H1 (cell line): ENCODE measurements at regions not wholly inside any gene's neighbourhood (a gene's known extent, or its start where the extent isn't known, plus 50 kb on each side); places are given as distances from the start of the nearest gene placed in this dataset.

Source experiments
- CTCF ChIA-PET: fragments of 300-600 bp; sonication (Branson Sonifier 250); formaldehyde crosslinking; loops from one replicate; lab custom pipeline; 2021; ENCODE audit not compliant: partially characterized antibody; lab: Charles Lee
- POLR2A ChIA-PET: fragments of 300-600 bp; sonication (Branson Sonifier 250); formaldehyde crosslinking; loops from one replicate; lab custom pipeline; 2021; ENCODE audit warnings: inconsistent platforms; ENCODE audit not compliant: partially characterized antibody; lab: Charles Lee
- DNase-seq, 2 experiments: peaks; one replicate each; pipeline versions ENCODE4 v3.0.0 to v3.0.0-alpha.2; 2010 to 2022; ENCODE audit warnings: low spot score in 2 of 2, low read depth in 1 of 2, mixed read lengths in 1 of 2
- FAIRE-seq: peaks from 2 replicates; lab custom pipeline; 2011; peaks lifted over from hg19 to GRCh38; lab: Jason Lieb, UNC
- H2AFZ ChIP-seq: 2 replicates; pipeline ENCODE4 v1.8.1; 2012; ENCODE audit warnings: low read length, inconsistent platforms
- H2AK5ac ChIP-seq: 2 replicates; pipeline ENCODE4 v1.6.1; 2013; ENCODE audit warnings: low read depth, low read length
- H2BK120ac ChIP-seq: replicated peaks from 2 replicates; pipeline ENCODE3; 2013; ENCODE audit warnings: low read depth, low read length, inconsistent platforms
- H2BK12ac ChIP-seq: 2 replicates; pipeline ENCODE4 v1.6.1; 2013; ENCODE audit warnings: low read depth, low read length
- H2BK15ac ChIP-seq: 2 replicates; pipeline ENCODE4 v1.6.1; 2013; ENCODE audit warnings: low read length
- H2BK20ac ChIP-seq: 2 replicates; pipeline ENCODE4 v1.6.1; 2013; ENCODE audit warnings: low read length
- H2BK5ac ChIP-seq: 2 replicates; pipeline ENCODE4 v1.6.1; 2013; ENCODE audit warnings: low read depth, low read length
- H3K14ac ChIP-seq: 2 replicates; pipeline ENCODE4 v1.6.1; 2013; ENCODE audit warnings: inconsistent platforms; ENCODE audit not compliant: insufficient read length
- H3K18ac ChIP-seq: 2 replicates; pipeline ENCODE4 v1.6.1; 2013; ENCODE audit warnings: low read length; ENCODE audit errors: extremely low read depth
- H3K23ac ChIP-seq: 2 replicates; pipeline ENCODE4 v1.6.1; 2013; ENCODE audit warnings: inconsistent platforms; ENCODE audit not compliant: insufficient read length
- H3K23me2 ChIP-seq: 2 replicates; pipeline ENCODE4 v1.6.1; 2013; ENCODE audit warnings: low read depth, low read length
- H3K27ac ChIP-seq: 2 replicates; pipeline ENCODE4 v1.6.1; 2011; ENCODE audit warnings: low read depth, low read length, inconsistent platforms
- H3K27me3 ChIP-seq, 4 experiments: replicated peaks in 1 of 4; 1 replicate in 1 of 4; 2 replicates in 3 of 4; pipeline versions ENCODE4 v1.6.1 to v1.8.1; 2011 to 2013; ENCODE audit warnings: low read length in 3 of 4, mild to moderate bottlenecking in 3 of 4, inconsistent platforms in 2 of 4, mixed read lengths in 2 of 4, moderate library complexity in 1 of 4; ENCODE audit not compliant: control insufficient read depth in 3 of 4, insufficient read depth in 3 of 4; ENCODE audit errors: extremely low read depth in 1 of 4
- H3K36me3 ChIP-seq, 4 experiments: 2 replicates each; pipeline versions ENCODE4 v1.6.1 to v1.8.1; 2011 to 2013; ENCODE audit warnings: mild to moderate bottlenecking in 4 of 4, low read length in 3 of 4, moderate library complexity in 2 of 4, control low read depth in 1 of 4, inconsistent platforms in 1 of 4; ENCODE audit not compliant: insufficient read depth in 4 of 4, control insufficient read depth in 2 of 4
- H3K4ac ChIP-seq: replicated peaks from 2 replicates; pipeline ENCODE3; 2013; ENCODE audit warnings: low read length, low read depth, mixed read lengths, inconsistent platforms; ENCODE audit not compliant: insufficient read length
- H3K4me1 ChIP-seq, 4 experiments: replicated peaks in 1 of 4; 1 replicate in 1 of 4; 2 replicates in 3 of 4; pipeline versions ENCODE4 v1.6.1 to v1.8.1; 2011 to 2013; ENCODE audit warnings: low read length in 3 of 4, inconsistent platforms in 2 of 4, mixed read lengths in 1 of 4; ENCODE audit not compliant: insufficient read depth in 4 of 4, control insufficient read depth in 3 of 4
- H3K4me2 ChIP-seq, 2 experiments: 2 replicates each; pipeline versions ENCODE4 v1.6.1 to v1.8.1; 2011 to 2013; ENCODE audit warnings: low read depth in 2 of 2, low read length in 2 of 2, control low read depth in 1 of 2, inconsistent platforms in 1 of 2, mild to moderate bottlenecking in 1 of 2; ENCODE audit not compliant: insufficient read depth in 1 of 2
- H3K4me3 ChIP-seq, 4 experiments: fragments of 200-600, 300-600 bp in 1 of 4; sonication (generic), shearing (Covaris generic), sonication (Bioruptor Twin) in 1 of 4; 2 replicates each; pipeline versions ENCODE4 v1.5.1 to v1.8.1; 2011 to 2016; ENCODE audit warnings: low read length in 4 of 4, low read depth in 3 of 4, control low read depth in 2 of 4, inconsistent platforms in 2 of 4, mild to moderate bottlenecking in 2 of 4, mixed read lengths in 1 of 4, moderate library complexity in 1 of 4; ENCODE audit not compliant: insufficient read depth in 2 of 4; ENCODE audit errors: extremely low read depth in 1 of 4
- H3K56ac ChIP-seq: replicated peaks from 2 replicates; pipeline ENCODE3; 2013; ENCODE audit warnings: low read depth, mild to moderate bottlenecking, mixed read lengths, low read length, inconsistent platforms; ENCODE audit not compliant: insufficient read length
- H3K79me1 ChIP-seq: 2 replicates; pipeline ENCODE4 v1.6.1; 2013; ENCODE audit warnings: low read depth, low read length, control low read depth
- H3K79me2 ChIP-seq, 2 experiments: 2 replicates each; pipeline versions ENCODE4 v1.6.1 to v1.8.1; 2012 to 2013; ENCODE audit warnings: low read length in 2 of 2, mild to moderate bottlenecking in 2 of 2, inconsistent platforms in 1 of 2; ENCODE audit not compliant: insufficient read depth in 2 of 2, control insufficient read depth in 1 of 2
- H3K9ac ChIP-seq, 4 experiments: replicated peaks in 1 of 4; 1 replicate in 1 of 4; 2 replicates in 3 of 4; pipeline versions ENCODE4 v1.6.1 to v1.8.1; 2011 to 2013; ENCODE audit warnings: low read depth in 3 of 4, low read length in 3 of 4, control low read depth in 2 of 4, mild to moderate bottlenecking in 2 of 4, moderate library complexity in 2 of 4, inconsistent platforms in 1 of 4; ENCODE audit errors: extremely low read depth in 1 of 4
- H3K9me3 ChIP-seq, 2 experiments: 2 replicates each; pipeline versions ENCODE4 v1.6.1 to v1.8.1; 2012 to 2013; ENCODE audit warnings: mild to moderate bottlenecking in 2 of 2, moderate library complexity in 2 of 2, control low read depth in 1 of 2, inconsistent platforms in 1 of 2, low read depth in 1 of 2, low read length in 1 of 2, mixed read lengths in 1 of 2; ENCODE audit not compliant: insufficient read depth in 2 of 2
- H4K20me1 ChIP-seq, 2 experiments: replicated peaks in 1 of 2; 2 replicates each; pipeline versions ENCODE3 to v1.8.1; 2011 to 2013; ENCODE audit warnings: inconsistent platforms in 2 of 2, low read length in 2 of 2, mild to moderate bottlenecking in 1 of 2; ENCODE audit not compliant: insufficient read depth in 2 of 2, control insufficient read depth in 1 of 2
- H4K5ac ChIP-seq: 2 replicates; pipeline ENCODE4 v1.6.1; 2013; ENCODE audit warnings: low read length, low read depth, mixed read lengths, inconsistent platforms; ENCODE audit not compliant: insufficient read length
- H4K8ac ChIP-seq: 2 replicates; pipeline ENCODE4 v1.8.0; 2013; ENCODE audit warnings: mild to moderate bottlenecking, moderate library complexity, low read length, inconsistent platforms; ENCODE audit not compliant: insufficient read depth; ENCODE audit errors: extremely low read depth
- H4K91ac ChIP-seq: replicated peaks from 2 replicates; pipeline ENCODE3; 2013; ENCODE audit warnings: low read length, mixed read lengths, inconsistent platforms; ENCODE audit not compliant: insufficient read length
- ATF3 ChIP-seq: IDR thresholded peaks from 2 replicates; pipeline ENCODE4 v1.6.1; 2011; ENCODE audit warnings: low read depth, mild to moderate bottlenecking, low read length; ENCODE audit not compliant: insufficient read depth
- BRCA1 ChIP-seq: IDR thresholded peaks from 2 replicates; pipeline ENCODE4 v1.6.1; 2012; ENCODE audit warnings: low read depth, low read length, improper control_type of control experiment
- CREB1 ChIP-seq: IDR thresholded peaks from 2 replicates; pipeline ENCODE4 v1.6.1; 2012; ENCODE audit warnings: inconsistent platforms
- EGR1 ChIP-seq: IDR thresholded peaks from 2 replicates; pipeline ENCODE4 v1.6.1; 2011; ENCODE audit warnings: low read depth, low read length, borderline replicate concordance
- FOSL1 ChIP-seq: IDR thresholded peaks from 2 replicates; pipeline ENCODE4 v1.6.1; 2011; ENCODE audit warnings: mild to moderate bottlenecking, low read depth, low read length, moderate library complexity; ENCODE audit not compliant: insufficient read depth
- RBBP5 ChIP-seq: IDR thresholded peaks from 2 replicates; pipeline ENCODE4 v1.7.1; 2012; ENCODE audit warnings: low read depth, mild to moderate bottlenecking, inconsistent platforms, low read length, moderate library complexity, borderline replicate concordance
- RFX5 ChIP-seq: IDR thresholded peaks from 2 replicates; pipeline ENCODE4 v1.6.1; 2011; ENCODE audit warnings: low read depth, low read length, improper control_type of control experiment, borderline replicate concordance
- RNF2 ChIP-seq: fragments of 200-900, 300-1000 bp; sonication (generic); IDR thresholded peaks from 2 replicates; pipeline ENCODE4 v1.7.1; 2016; ENCODE audit warnings: borderline replicate concordance, low read depth, mild to moderate bottlenecking, antibody characterized with exemption, low read length; ENCODE audit not compliant: poor library complexity, severe bottlenecking; ENCODE audit errors: missing control alignments
- RXRA ChIP-seq: IDR thresholded peaks from 2 replicates; pipeline ENCODE4 v1.6.1; 2011; ENCODE audit warnings: low read depth, mild to moderate bottlenecking, low read length, moderate library complexity; ENCODE audit not compliant: insufficient read depth
- TBP ChIP-seq: IDR thresholded peaks from 2 replicates; pipeline ENCODE4 v1.6.1; 2011; ENCODE audit warnings: low read depth, low read length, improper control_type of control experiment
- WGBS, 2 experiments: shearing (Covaris generic) in 1 of 2; methylation state at CpG; one replicate each; pipeline versions ENCODE4 v1.1.6 to v1.1.7; 2013 to 2015; ENCODE audit warnings: low lambda C conversion rate in 2 of 2, mixed read lengths in 2 of 2, inconsistent platforms in 1 of 2, low coverage in 1 of 2, missing lambda C conversion rate in 1 of 2; ENCODE audit not compliant: insufficient replicate concordance in 2 of 2, insufficient coverage in 1 of 2, insufficient read length in 1 of 2; ENCODE audit errors: extremely low coverage in 1 of 2, missing lambda C conversion rate in 1 of 2; 5-methylcytosine and 5-hydroxymethylcytosine counted together
- TF ChIP-seq, protein P1 (sequence below): IDR thresholded peaks from 2 replicates; pipeline ENCODE4 v1.6.1; 2012; ENCODE audit warnings: inconsistent platforms

DNA sequence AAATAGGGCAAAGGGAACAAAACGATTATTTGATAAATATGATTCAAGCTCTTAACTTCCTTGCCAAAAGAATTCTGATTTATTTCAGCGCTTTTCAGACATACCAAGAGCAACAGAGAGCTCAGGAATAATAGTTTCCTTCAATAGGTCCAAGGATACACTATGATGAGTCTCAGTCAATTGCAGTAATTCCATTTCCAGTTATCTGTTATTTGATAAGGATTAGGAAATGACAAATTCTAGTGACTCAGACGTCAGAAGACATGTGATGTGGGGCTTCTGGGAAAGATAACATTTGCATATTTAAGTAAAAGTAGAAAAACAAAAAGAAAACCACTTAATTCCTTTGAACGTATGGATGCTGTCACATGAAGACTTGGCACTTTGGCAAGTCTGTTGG, 1250.8 kb upstream of the CDH18 start:
- FAIRE-seq (no peak), DNase-seq (no peak)
- Histone ChIP-seq H4K20me1 (no peaks in the 10 kb centered on the region), H3K27ac (no peak overlapping the region), H3K4ac (no peak overlapping the region), H3K14ac (no peak overlapping the region), H4K91ac (no peak overlapping the region), H3K9ac (no peak overlapping the region), H2BK120ac (no peak overlapping the region), H4K5ac (no peak overlapping the region), H2AK5ac (no peak overlapping the region), H2BK12ac (no peak overlapping the region), H3K36me3 (no peaks in the 10 kb centered on the region), H3K4me2 (no peak overlapping the region), H2BK15ac (no peak overlapping the region), H3K56ac (no peak overlapping the region), H3K23ac (no peak overlapping the region), H3K23me2 (no peaks in the 10 kb centered on the region), H3K79me2 (no peaks in the 10 kb centered on the region), H2AFZ (no peak overlapping the region), H3K79me1 (no peaks in the 10 kb centered on the region), H3K18ac (no peak overlapping the region), H4K8ac (no peak overlapping the region), H2BK5ac (no peak overlapping the region), H3K4me1 (no peaks in the 10 kb centered on the region), H2BK20ac (no peak overlapping the region), H3K4me3 (no peak overlapping the region), H3K27me3 (no peaks in the 10 kb centered on the region), H3K9me3 (no peaks in the 10 kb centered on the region)
- WGBS, 2 experiments: 91% methylated on average over 4 of the region's 4 CpGs; no CpG with 5 or more reads in 1 of the 2 experiments
- POLR2A ChIA-PET: no interaction called here
- CTCF ChIA-PET: no interaction called here
- no peak for TF ChIP-seq EGR1
- TF ChIP-seq, protein P1, sequence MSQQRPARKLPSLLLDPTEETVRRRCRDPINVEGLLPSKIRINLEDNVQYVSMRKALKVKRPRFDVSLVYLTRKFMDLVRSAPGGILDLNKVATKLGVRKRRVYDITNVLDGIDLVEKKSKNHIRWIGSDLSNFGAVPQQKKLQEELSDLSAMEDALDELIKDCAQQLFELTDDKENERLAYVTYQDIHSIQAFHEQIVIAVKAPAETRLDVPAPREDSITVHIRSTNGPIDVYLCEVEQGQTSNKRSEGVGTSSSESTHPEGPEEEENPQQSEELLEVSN: no peak
- TF ChIP-seq ATF3: no peak
- TF ChIP-seq RBBP5: no peak
- no peak for TF ChIP-seq RNF2
- TF ChIP-seq RXRA: no peak
- no peak for TF ChIP-seq TBP
- no peak for TF ChIP-seq BRCA1
- no peak for TF ChIP-seq CREB1
- TF ChIP-seq RFX5: no peak
- TF ChIP-seq FOSL1: no peak
